Astrocyte (in vitro differentiated cells and primary cell): ENCODE measurements at regions not wholly inside any gene's neighbourhood (a gene's known extent, or its start where the extent isn't known, plus 50 kb on each side); places are given as distances from the start of the nearest gene placed in this dataset.
A peak's percentile ranks its signal among the peaks of the same experiment; 100 is the strongest.

Experiments
- DNase-seq: peaks from one replicate; pipeline ENCODE4 v3.0.0-alpha.2; 2010; ENCODE audit warnings: low read depth
- FAIRE-seq: peaks from 2 replicates; lab custom pipeline; 2011; peaks lifted over from hg19 to GRCh38; lab: Jason Lieb, UNC
- H2AFZ ChIP-seq: 2 replicates; pipeline ENCODE4 v1.6.0; 2012; ENCODE audit warnings: low read depth, low read length, inconsistent platforms
- H3K27ac ChIP-seq: 2 replicates; pipeline ENCODE4 v1.5.1; 2011; ENCODE audit warnings: low read depth, low read length, inconsistent platforms
- H3K27me3 ChIP-seq: 2 replicates; pipeline ENCODE4 v1.6.0; 2011; ENCODE audit warnings: low read length, inconsistent platforms; ENCODE audit not compliant: insufficient read depth
- H3K36me3 ChIP-seq: 2 replicates; pipeline ENCODE4 v1.5.1; 2011; ENCODE audit warnings: low read length, inconsistent platforms; ENCODE audit not compliant: insufficient read depth
- H3K4me1 ChIP-seq: 2 replicates; pipeline ENCODE4 v1.5.1; 2011; ENCODE audit warnings: low read length, inconsistent platforms; ENCODE audit not compliant: insufficient read depth
- H3K4me2 ChIP-seq: 2 replicates; pipeline ENCODE4 v1.6.0; 2012; ENCODE audit warnings: low read length, inconsistent platforms
- H3K4me3 ChIP-seq: 2 replicates; pipeline ENCODE4 v1.5.1; 2011; ENCODE audit warnings: low read depth, mild to moderate bottlenecking, low read length, inconsistent platforms; ENCODE audit not compliant: insufficient read depth
- H3K79me2 ChIP-seq: 2 replicates; pipeline ENCODE4 v1.6.0; 2012; ENCODE audit warnings: mild to moderate bottlenecking, low read length, inconsistent platforms; ENCODE audit not compliant: insufficient read depth
- H3K9ac ChIP-seq: 2 replicates; pipeline ENCODE4 v1.6.0; 2012; ENCODE audit warnings: mild to moderate bottlenecking, low read length, inconsistent platforms
- H3K9me3 ChIP-seq: 2 replicates; pipeline ENCODE4 v1.5.1; 2012; ENCODE audit warnings: low read depth, mild to moderate bottlenecking, low read length, inconsistent platforms; ENCODE audit not compliant: insufficient read depth
- H4K20me1 ChIP-seq: 2 replicates; pipeline ENCODE4 v1.6.0; 2012; ENCODE audit warnings: low read length, inconsistent platforms; ENCODE audit not compliant: insufficient read depth
- H3K27ac Mint-ChIP-seq: one replicate; pipeline ENCODE4 v1.8.0; 2021; ENCODE audit warnings: mild to moderate bottlenecking, mixed read lengths; ENCODE audit not compliant: unreplicated experiment
- H3K27me3 Mint-ChIP-seq: one replicate; pipeline ENCODE4 v1.8.0; 2021; ENCODE audit warnings: low read depth, mixed read lengths; ENCODE audit not compliant: unreplicated experiment
- H3K36me3 Mint-ChIP-seq: one replicate; pipeline ENCODE4 v1.8.0; 2021; ENCODE audit warnings: low read depth, mixed read lengths; ENCODE audit not compliant: unreplicated experiment
- H3K4me1 Mint-ChIP-seq: one replicate; pipeline ENCODE4 v1.8.0; 2021; ENCODE audit warnings: low read depth, mixed read lengths; ENCODE audit not compliant: unreplicated experiment
- H3K4me3 Mint-ChIP-seq: one replicate; pipeline ENCODE4 v1.8.0; 2021; ENCODE audit warnings: mild to moderate bottlenecking, moderate library complexity, mixed read lengths; ENCODE audit not compliant: unreplicated experiment
- H3K9me3 Mint-ChIP-seq: one replicate; pipeline ENCODE4 v1.8.0; 2021; ENCODE audit warnings: mild to moderate bottlenecking, mixed read lengths; ENCODE audit not compliant: unreplicated experiment
- EZH2 ChIP-seq: IDR thresholded peaks from 2 replicates; pipeline ENCODE4 v1.6.1; 2012; ENCODE audit warnings: mild to moderate bottlenecking, low read length, inconsistent platforms; ENCODE audit not compliant: insufficient read depth
- TF ChIP-seq, protein P1 (sequence below): IDR thresholded peaks from 2 replicates; pipeline ENCODE4 v1.5.1; 2011; ENCODE audit warnings: low read depth, mild to moderate bottlenecking, inconsistent platforms, low read length, moderate library complexity; ENCODE audit not compliant: insufficient read depth

DNA sequence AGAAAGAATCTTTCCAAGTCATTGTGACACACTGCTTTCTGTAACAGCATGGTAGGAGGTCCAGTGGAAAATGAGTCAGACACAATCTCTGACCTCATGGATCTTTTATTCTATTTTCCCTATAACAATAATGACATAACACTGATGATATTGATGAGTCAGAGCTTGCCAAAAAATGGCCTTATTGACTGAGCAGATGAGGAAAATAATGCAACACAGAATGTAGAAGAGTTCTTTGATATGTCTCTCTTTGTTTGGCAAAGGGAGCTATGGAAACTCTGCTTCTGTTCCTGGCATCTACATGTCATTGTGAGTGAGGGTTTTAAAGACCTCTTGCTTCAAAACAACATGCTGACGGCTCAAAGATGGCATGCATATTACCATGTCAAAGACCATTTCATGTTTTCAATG is 443.1 kb upstream of the ZNF608 start:
- H3K4me1 ChIP-seq = no peaks in the 10 kb centered on the region
- Mint-ChIP-seq H3K27me3 (no peaks in the 10 kb centered on the region), H3K9me3 (no peaks in the 10 kb centered on the region), H3K27ac (no peak overlapping the region), H3K36me3 (peaks cover 1% of the 10 kb centered on the region), H3K4me3 (no peak overlapping the region), H3K4me1 (peaks cover 10% of the 10 kb centered on the region)
- DNase-seq = peak; percentile 20
- FAIRE-seq = peak; percentile 20
- no peak overlapping the region for H3K4me3 ChIP-seq
- TF ChIP-seq EZH2 = no peak
- TF ChIP-seq, protein P1, sequence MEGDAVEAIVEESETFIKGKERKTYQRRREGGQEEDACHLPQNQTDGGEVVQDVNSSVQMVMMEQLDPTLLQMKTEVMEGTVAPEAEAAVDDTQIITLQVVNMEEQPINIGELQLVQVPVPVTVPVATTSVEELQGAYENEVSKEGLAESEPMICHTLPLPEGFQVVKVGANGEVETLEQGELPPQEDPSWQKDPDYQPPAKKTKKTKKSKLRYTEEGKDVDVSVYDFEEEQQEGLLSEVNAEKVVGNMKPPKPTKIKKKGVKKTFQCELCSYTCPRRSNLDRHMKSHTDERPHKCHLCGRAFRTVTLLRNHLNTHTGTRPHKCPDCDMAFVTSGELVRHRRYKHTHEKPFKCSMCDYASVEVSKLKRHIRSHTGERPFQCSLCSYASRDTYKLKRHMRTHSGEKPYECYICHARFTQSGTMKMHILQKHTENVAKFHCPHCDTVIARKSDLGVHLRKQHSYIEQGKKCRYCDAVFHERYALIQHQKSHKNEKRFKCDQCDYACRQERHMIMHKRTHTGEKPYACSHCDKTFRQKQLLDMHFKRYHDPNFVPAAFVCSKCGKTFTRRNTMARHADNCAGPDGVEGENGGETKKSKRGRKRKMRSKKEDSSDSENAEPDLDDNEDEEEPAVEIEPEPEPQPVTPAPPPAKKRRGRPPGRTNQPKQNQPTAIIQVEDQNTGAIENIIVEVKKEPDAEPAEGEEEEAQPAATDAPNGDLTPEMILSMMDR = no peak
- no peaks in the 10 kb centered on the region for H4K20me1 ChIP-seq
- no peak overlapping the region for H2AFZ ChIP-seq
- no peaks in the 10 kb centered on the region for H3K9me3 ChIP-seq
- no peak overlapping the region for H3K9ac ChIP-seq
- H3K79me2 ChIP-seq = no peaks in the 10 kb centered on the region
- no peaks in the 10 kb centered on the region for H3K36me3 ChIP-seq
- no peak overlapping the region for H3K27ac ChIP-seq
- H3K4me2 ChIP-seq = no peak overlapping the region
- no peaks in the 10 kb centered on the region for H3K27me3 ChIP-seq

DNA sequence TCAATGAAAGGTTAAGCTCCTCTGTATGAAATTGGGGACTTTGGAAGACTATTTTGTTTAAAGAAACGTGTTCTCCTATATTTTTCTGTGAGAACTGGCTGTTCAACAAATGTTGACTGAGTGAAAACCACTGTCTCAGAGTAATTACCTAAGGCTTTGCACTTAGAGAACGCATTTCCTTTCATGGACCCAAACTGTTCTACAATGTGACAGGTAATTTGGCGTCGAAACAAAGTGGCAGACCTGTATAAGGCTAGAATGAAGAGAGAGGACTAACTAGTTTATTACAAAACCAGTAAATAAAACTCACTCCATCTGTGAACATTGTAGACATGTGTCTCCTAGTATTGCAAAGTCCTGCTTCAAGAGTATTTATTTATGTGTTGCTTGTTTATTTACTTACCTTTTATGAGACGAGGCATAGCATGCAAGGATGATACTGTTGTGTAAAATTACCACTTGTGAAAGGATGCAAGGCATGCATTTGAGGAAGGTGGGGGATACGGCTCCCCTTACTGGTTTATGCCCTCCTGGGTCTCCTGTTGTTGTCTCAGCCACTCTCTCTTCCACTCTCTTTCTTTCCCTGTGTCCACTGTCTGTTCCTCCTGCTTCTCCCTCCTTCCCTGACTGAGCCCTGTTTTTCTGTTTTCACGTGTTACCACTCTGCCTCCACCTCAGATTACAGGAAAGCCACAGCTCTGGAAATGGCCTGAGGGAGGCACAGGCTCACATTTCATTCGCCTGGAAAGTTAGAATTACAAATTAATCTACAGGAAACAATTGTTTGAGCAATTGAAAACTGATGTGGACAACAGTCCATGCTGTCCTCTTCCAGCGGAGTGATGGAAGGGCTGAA is 444.0 kb upstream of the ZNF608 start:
- no peaks in the 10 kb centered on the region for H3K4me1 ChIP-seq
- no peaks in the 10 kb centered on the region for H4K20me1 ChIP-seq
- Mint-ChIP-seq H3K36me3 (peaks cover 1% of the 10 kb centered on the region), H3K4me3 (no peak overlapping the region), H3K27me3 (no peaks in the 10 kb centered on the region), H3K4me1 (peaks cover 10% of the 10 kb centered on the region), H3K27ac (no peak overlapping the region), H3K9me3 (no peaks in the 10 kb centered on the region)
- DNase-seq (no peak), FAIRE-seq (no peak)
- H3K79me2 ChIP-seq = no peaks in the 10 kb centered on the region
- H3K9ac ChIP-seq = no peak overlapping the region
- no peak overlapping the region for H2AFZ ChIP-seq
- H3K27me3 ChIP-seq = no peaks in the 10 kb centered on the region
- no peaks in the 10 kb centered on the region for H3K9me3 ChIP-seq
- no peak overlapping the region for H3K4me2 ChIP-seq
- H3K36me3 ChIP-seq = no peaks in the 10 kb centered on the region
- H3K4me3 ChIP-seq = no peak overlapping the region
- TF ChIP-seq EZH2 = no peak
- TF ChIP-seq, protein P1 = no peak
- no peak overlapping the region for H3K27ac ChIP-seq

DNA sequence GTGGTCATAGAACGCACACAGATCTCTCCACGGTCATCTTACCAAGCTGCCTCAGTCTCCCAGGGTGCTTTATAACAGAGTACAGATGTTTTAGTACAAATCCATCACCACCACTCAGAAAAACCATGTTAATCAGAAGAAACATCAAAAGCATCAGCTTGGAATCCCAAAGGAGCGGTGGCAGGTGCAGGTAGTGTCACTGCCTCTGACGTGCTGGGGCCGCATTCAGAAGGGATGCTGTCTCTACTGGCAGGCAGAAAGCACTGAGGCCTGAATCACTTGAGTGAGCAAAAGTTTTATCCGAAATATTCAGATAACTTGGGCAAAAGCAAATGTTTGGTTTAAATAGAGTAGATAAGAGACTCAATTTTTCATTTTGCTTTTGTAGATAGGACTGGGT is 448.4 kb upstream of the ZNF608 start:
- Mint-ChIP-seq H3K4me1 (peaks cover 34% of the 10 kb centered on the region), H3K27ac (no peak overlapping the region), H3K27me3 (no peaks in the 10 kb centered on the region), H3K36me3 (no peaks in the 10 kb centered on the region), H3K9me3 (no peaks in the 10 kb centered on the region), H3K4me3 (no peak overlapping the region)
- H3K4me3 ChIP-seq = no peak overlapping the region
- no peak overlapping the region for H3K27ac ChIP-seq
- no peaks in the 10 kb centered on the region for H3K9me3 ChIP-seq
- H3K27me3 ChIP-seq = no peaks in the 10 kb centered on the region
- TF ChIP-seq, protein P1 = no peak
- TF ChIP-seq EZH2 = no peak
- H3K36me3 ChIP-seq = no peaks in the 10 kb centered on the region
- DNase-seq = no peak
- no peaks in the 10 kb centered on the region for H3K4me1 ChIP-seq
- H3K4me2 ChIP-seq = no peak overlapping the region
- H4K20me1 ChIP-seq = no peaks in the 10 kb centered on the region
- FAIRE-seq = no peak
- no peaks in the 10 kb centered on the region for H3K79me2 ChIP-seq
- no peak overlapping the region for H2AFZ ChIP-seq
- H3K9ac ChIP-seq = no peak overlapping the region
